ENCODE measurements at regions not wholly inside any gene's neighbourhood (a gene's known extent, or its start where the extent isn't known, plus 50 kb on each side); places are given as distances from the start of the nearest gene placed in this dataset.

DNA sequence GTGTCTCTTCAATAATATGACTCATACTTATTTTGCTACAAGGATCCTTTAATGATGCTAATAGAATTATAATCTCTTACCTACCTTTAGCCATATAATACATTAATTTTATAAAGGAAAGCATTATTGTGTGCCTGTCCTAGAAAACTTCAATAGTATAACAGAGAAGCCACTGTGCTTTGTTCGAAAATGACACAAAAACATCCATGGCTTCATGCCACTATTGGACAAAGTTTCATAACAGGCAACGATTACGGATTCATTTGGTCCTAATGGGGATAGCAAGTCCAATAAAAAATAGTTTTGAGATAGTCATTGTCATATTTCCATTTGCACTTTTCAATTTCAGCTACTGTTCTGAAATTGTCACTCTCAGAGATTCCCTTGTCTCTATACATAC is 52.5 kb upstream of the CCDC150 start:
- no peaks in the 10 kb centered on the region for H3K79me2 ChIP-seq
- H3K36me3 ChIP-seq (ENCODE audit: control insufficient read depth, insufficient read depth, low read length) = no peaks in the 10 kb centered on the region
- H3K4me1 ChIP-seq = peaks cover 12% of the 10 kb centered on the region
- no peaks in the 10 kb centered on the region for H3K9me3 ChIP-seq (ENCODE audit: control insufficient read depth, low read length)
- no peak overlapping the region for H3K4me2 ChIP-seq (ENCODE audit: low read length)
- H2AFZ ChIP-seq = no peak overlapping the region
- H3K27ac ChIP-seq = no peak overlapping the region
- TF ChIP-seq CTCF (IDR thresholded peaks at IDR 0.05) = no peak
- H3K4me3 ChIP-seq (ENCODE audit: low read depth, low read length) = no peak overlapping the region
- H3K27me3 ChIP-seq (ENCODE audit: control insufficient read depth, insufficient read depth, low read length) = no peaks in the 10 kb centered on the region
- H3K9ac ChIP-seq = no peak overlapping the region

- H3K79me2 ChIP-seq = no peaks in the 10 kb centered on the region
- H3K9me3 ChIP-seq (ENCODE audit: control insufficient read depth, low read length) = no peaks in the 10 kb centered on the region
- H3K4me3 ChIP-seq (ENCODE audit: low read depth, low read length) = no peak overlapping the region
- H3K27me3 ChIP-seq (ENCODE audit: control insufficient read depth, insufficient read depth, low read length) = no peaks in the 10 kb centered on the region
- no peak overlapping the region for H2AFZ ChIP-seq
- peaks cover 12% of the 10 kb centered on the region for H3K4me1 ChIP-seq
- TF ChIP-seq CTCF (IDR thresholded peaks at IDR 0.05) = no peak
- no peak overlapping the region for H3K9ac ChIP-seq
- no peak overlapping the region for H3K27ac ChIP-seq
- H3K36me3 ChIP-seq (ENCODE audit: control insufficient read depth, insufficient read depth, low read length) = no peaks in the 10 kb centered on the region
- no peak overlapping the region for H3K4me2 ChIP-seq (ENCODE audit: low read length)
Measured at GRCh38 chr2:196587739-196588138, 51.8 kb upstream of the CCDC150 start.

GRCh38 chr2:196589419-196589818 is 50.1 kb upstream of the CCDC150 start:
- H3K9me3 ChIP-seq (ENCODE audit: control insufficient read depth, low read length) = no peaks in the 10 kb centered on the region
- no peak overlapping the region for H3K4me3 ChIP-seq (ENCODE audit: low read depth, low read length)
- no peak overlapping the region for H3K27ac ChIP-seq
- H2AFZ ChIP-seq = no peak overlapping the region
- no peak overlapping the region for H3K9ac ChIP-seq
- no peak for TF ChIP-seq CTCF (IDR thresholded peaks at IDR 0.05)
- no peaks in the 10 kb centered on the region for H3K27me3 ChIP-seq (ENCODE audit: control insufficient read depth, insufficient read depth, low read length)
- H3K4me1 ChIP-seq = peaks cover 12% of the 10 kb centered on the region
- H3K4me2 ChIP-seq (ENCODE audit: low read length) = no peak overlapping the region
- H3K36me3 ChIP-seq (ENCODE audit: control insufficient read depth, insufficient read depth, low read length) = no peaks in the 10 kb centered on the region
- no peaks in the 10 kb centered on the region for H3K79me2 ChIP-seq
